Breast epithelium (tissue), 4 donors: ENCODE measurements at regions not wholly inside any gene's neighbourhood (a gene's known extent, or its start where the extent isn't known, plus 50 kb on each side); places are given as distances from the start of the nearest gene placed in this dataset.

Experiments used
- DNase-seq, 2 donors: peaks; one replicate each; pipeline ENCODE4 v3.0.0-alpha.2; 2019; ENCODE audit warnings: low spot score in 2 of 2
- H3K27ac ChIP-seq, 2 donors: fragments of 200-600 bp; sonication (generic) in 1 of 2; one replicate each; pipeline ENCODE4 v1.5.1; 2016 to 2019; ENCODE audit warnings: mild to moderate bottlenecking in 1 of 2
- H3K27me3 ChIP-seq, 2 donors: fragments of 200-600 bp; sonication (generic) in 1 of 2; one replicate each; pipeline versions ENCODE4 v1.5.1 to v1.6.0; 2017 to 2019; ENCODE audit warnings: control low read depth in 1 of 2, mild to moderate bottlenecking in 1 of 2
- H3K36me3 ChIP-seq: fragments of 200-600 bp; one replicate; pipeline ENCODE4 v1.5.1; 2019
- H3K4me1 ChIP-seq, 2 donors: fragments of 200-600 bp; sonication (generic); one replicate each; pipeline ENCODE4 v1.5.1; 2016 to 2019; ENCODE audit warnings: control low read depth in 1 of 2
- H3K4me3 ChIP-seq, 3 donors: fragments of 200-600 bp; sonication (generic); 1 replicate in 2 of 3; 2 replicates in 1 of 3; pipeline ENCODE4 v1.5.1; 2016 to 2019; ENCODE audit warnings: mild to moderate bottlenecking in 3 of 3, moderate library complexity in 2 of 3
- H3K9me3 ChIP-seq, 2 donors: fragments of 200-600 bp; sonication (generic) in 1 of 2; one replicate each; pipeline ENCODE4 v1.5.1; 2016 to 2019; ENCODE audit warnings: control low read depth in 1 of 2
- CTCF ChIP-seq, 3 donors: fragments of 450-650 bp; IDR thresholded peaks; one replicate each; pipeline ENCODE4 v1.5.1; 2016 to 2017; ENCODE audit warnings: antibody characterized with exemption in 3 of 3, mild to moderate bottlenecking in 3 of 3, moderate library complexity in 3 of 3
- POLR2A ChIP-seq: fragments of 450-650 bp; IDR thresholded peaks from one replicate; pipeline ENCODE4 v1.6.1; 2016; ENCODE audit warnings: antibody characterized with exemption, mild to moderate bottlenecking, moderate library complexity
- POLR2AphosphoS5 ChIP-seq, 3 donors: sonication (generic); formaldehyde crosslinking; IDR thresholded peaks; one replicate each; pipeline ENCODE4 v1.6.1; 2017; ENCODE audit warnings: antibody characterized with exemption in 3 of 3
- intact Hi-C: fragments of 100-400 bp; cut with DNase I; formaldehyde crosslinking; loops from one replicate; pipeline ENCODE4 v1.15.1; 2023; ENCODE audit warnings: low total_unique reads

- intact Hi-C loops: loop anchor here (5.0 kb wide), 1 partner anchor 544 kb away; no protein-coding TSS in a partner anchor
- Histone ChIP-seq H3K27ac (no peak overlapping the region), H3K4me1 (no peaks in the 10 kb centered on the region), H3K4me3 (no peak overlapping the region), H3K27me3 (no peaks in the 10 kb centered on the region), H3K36me3 (no peaks in the 10 kb centered on the region), H3K9me3 (no peaks in the 10 kb centered on the region)
- no peak for TF ChIP-seq POLR2A
- no peak for TF ChIP-seq CTCF (IDR thresholded peaks at IDR 0.05)
- TF ChIP-seq POLR2AphosphoS5 (IDR thresholded peaks at IDR 0.05): no peak
- DNase-seq: no peak
These were observed 458.4 kb downstream of the TMX3 start for GRCh38 chr18:68256418-68257067.

- Histone ChIP-seq H3K9me3 (no peaks in the 10 kb centered on the region), H3K27ac (no peak overlapping the region), H3K4me3 (no peak overlapping the region), H3K27me3 (no peaks in the 10 kb centered on the region), H3K36me3 (no peaks in the 10 kb centered on the region), H3K4me1 (no peaks in the 10 kb centered on the region)
- intact Hi-C loops: no loop called here
- DNase-seq: no peak
- no peak for TF ChIP-seq POLR2AphosphoS5 (IDR thresholded peaks at IDR 0.05)
- no peak for TF ChIP-seq CTCF (IDR thresholded peaks at IDR 0.05)
- no peak for TF ChIP-seq POLR2A
These were observed 470.1 kb downstream of the TMX3 start for GRCh38 chr18:68244786-68245185.

DNA sequence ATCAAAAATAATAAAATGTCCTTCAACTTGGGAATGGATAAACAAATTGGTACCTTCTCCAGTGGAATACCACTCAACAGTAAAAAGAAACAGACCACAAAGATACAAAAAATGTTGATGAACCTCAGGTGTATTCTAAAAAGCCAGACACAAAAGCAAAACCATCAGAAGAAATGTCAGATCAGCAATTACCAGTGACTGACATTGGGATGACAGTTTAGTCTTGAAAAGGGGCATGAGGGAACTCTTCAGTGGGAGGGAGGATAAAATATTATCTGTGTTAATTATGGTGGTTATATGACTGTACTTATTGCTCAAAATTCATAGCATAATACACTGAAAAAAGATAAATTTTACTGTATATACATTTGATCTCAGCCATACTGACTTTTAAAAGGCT is 473.0 kb downstream of the TMX3 start:
- Histone ChIP-seq H3K4me3 (no peak overlapping the region), H3K9me3 (no peaks in the 10 kb centered on the region), H3K4me1 (no peaks in the 10 kb centered on the region), H3K36me3 (no peaks in the 10 kb centered on the region), H3K27ac (no peak overlapping the region), H3K27me3 (no peaks in the 10 kb centered on the region)
- DNase-seq: no peak
- TF ChIP-seq POLR2A: no peak
- intact Hi-C loops: no loop called here

DNA sequence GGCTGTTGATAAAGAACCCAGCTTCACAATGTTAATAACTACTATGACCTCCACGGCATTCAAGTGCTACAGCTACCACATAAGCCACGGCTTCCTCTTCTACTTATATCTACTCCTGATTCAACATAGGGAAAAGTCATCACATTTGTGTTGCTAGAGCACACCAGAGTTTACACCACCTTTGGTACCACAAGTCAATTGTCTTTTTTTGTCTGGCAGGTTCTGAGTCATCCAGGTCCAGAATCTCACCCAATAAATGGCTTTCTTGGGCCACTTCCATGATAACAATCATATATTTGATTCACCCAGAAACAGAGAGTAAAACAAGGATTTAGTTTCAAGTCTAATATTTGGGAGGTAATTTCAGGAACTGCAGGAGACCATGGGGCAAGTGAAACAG is 480.2 kb downstream of the TMX3 start:
- Histone ChIP-seq H3K36me3 (no peaks in the 10 kb centered on the region), H3K9me3 (no peaks in the 10 kb centered on the region), H3K4me1 (no peaks in the 10 kb centered on the region), H3K27ac (no peak overlapping the region), H3K4me3 (no peak overlapping the region), H3K27me3 (no peaks in the 10 kb centered on the region)
- TF ChIP-seq POLR2A (no peak), POLR2AphosphoS5 (IDR thresholded peaks at IDR 0.05) (no peak), CTCF (IDR thresholded peaks at IDR 0.05) (no peak)
- DNase-seq: no peak
- intact Hi-C loops: no loop called here

DNA sequence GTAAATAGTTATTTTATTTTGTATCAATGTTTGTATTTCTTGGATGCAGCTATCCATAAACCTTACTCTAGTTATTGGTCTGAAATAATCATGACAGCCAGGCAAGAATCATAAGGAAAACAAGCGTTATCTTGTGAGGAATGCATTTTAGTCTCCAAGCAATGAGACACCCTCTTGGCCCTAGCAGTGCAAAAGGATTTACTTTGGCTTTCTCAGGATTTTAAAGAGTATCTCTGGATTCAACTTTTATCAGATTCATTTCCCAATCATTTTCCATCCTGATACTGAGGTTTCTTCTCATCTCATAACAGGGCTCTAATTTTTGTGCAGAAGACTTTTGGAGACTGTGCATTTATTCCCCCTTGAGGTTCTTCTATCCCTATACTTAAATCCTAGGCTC is 480.8 kb downstream of the TMX3 start:
- no peak for DNase-seq
- Histone ChIP-seq H3K9me3 (no peaks in the 10 kb centered on the region), H3K27ac (no peak overlapping the region), H3K4me3 (no peak overlapping the region), H3K27me3 (no peaks in the 10 kb centered on the region), H3K36me3 (no peaks in the 10 kb centered on the region), H3K4me1 (no peaks in the 10 kb centered on the region)
- intact Hi-C loops: no loop called here
- TF ChIP-seq POLR2A (no peak), CTCF (IDR thresholded peaks at IDR 0.05) (no peak), POLR2AphosphoS5 (IDR thresholded peaks at IDR 0.05) (no peak)

GRCh38 chr18:68233018-68233417 is 481.9 kb downstream of the TMX3 start:
- intact Hi-C loops: no loop called here
- DNase-seq: no peak
- Histone ChIP-seq H3K4me1 (no peaks in the 10 kb centered on the region), H3K4me3 (no peak overlapping the region), H3K9me3 (no peaks in the 10 kb centered on the region), H3K27me3 (no peaks in the 10 kb centered on the region), H3K27ac (no peak overlapping the region), H3K36me3 (no peaks in the 10 kb centered on the region)
- TF ChIP-seq POLR2A (no peak), POLR2AphosphoS5 (IDR thresholded peaks at IDR 0.05) (no peak), CTCF (IDR thresholded peaks at IDR 0.05) (no peak)
